HepG2 (cell line): ENCODE measurements at regions not wholly inside any gene's neighbourhood (a gene's known extent, or its start where the extent isn't known, plus 50 kb on each side); places are given as distances from the start of the nearest gene placed in this dataset.

Experiments
- ATAC-seq: fragments of 200-7000 bp; cut with Tn5 transposase; 3 replicates; pipeline ENCODE4 v1.9.1; 2020; ENCODE audit warnings: mild to moderate bottlenecking, moderate library complexity
- BruUV-seq: library from RNA; stranded (reverse); fragments of 400-500 nt; replicated peaks from 2 replicates; lab custom pipeline; 2021; lab: Mats Ljungman, UMichigan
- CTCF ChIA-PET: fragments of 300-600 bp; formaldehyde crosslinking; extraction: SDS; loops from one replicate; lab custom pipeline; 2021; ENCODE audit warnings: low total read pairs, inconsistent platforms, low intra/inter-chr PET ratio; lab: Yijun Ruan, JAX
- POLR2A ChIA-PET: fragments of 350-600 bp; sonication (Branson Sonifier 250); formaldehyde crosslinking; loops from one replicate; lab custom pipeline; 2020; ENCODE audit warnings: antibody characterized with exemption, inconsistent platforms; lab: Yijun Ruan, JAX
- DNase-seq: peaks from one replicate; pipeline ENCODE4 v3.0.0-alpha.2; 2015; ENCODE audit warnings: low spot score
- FAIRE-seq: peaks from 3 replicates; lab custom pipeline; 2011; peaks lifted over from hg19 to GRCh38; lab: Jason Lieb, UNC
- H2AFZ ChIP-seq: one replicate; pipeline ENCODE4 v1.6.1; 2011; ENCODE audit warnings: low read length, inconsistent platforms
- H3K27ac ChIP-seq: fragments of 300-600 bp; 3 replicates; pipeline ENCODE4 v1.8.0; 2011; ENCODE audit warnings: mixed run types, mild to moderate bottlenecking, mixed read lengths, low read length, inconsistent platforms; ENCODE audit not compliant: insufficient read depth; ENCODE audit errors: extremely low read length
- H3K27me3 ChIP-seq, 2 experiments: fragments of 200-600 bp in 1 of 2; 2 replicates in 1 of 2; 3 replicates in 1 of 2; pipeline versions ENCODE4 v1.6.0 to v1.8.0; 2011; ENCODE audit warnings: low read length in 2 of 2, mild to moderate bottlenecking in 2 of 2, moderate library complexity in 2 of 2, inconsistent platforms in 1 of 2; ENCODE audit not compliant: insufficient read depth in 2 of 2, control insufficient read depth in 1 of 2
- H3K36me3 ChIP-seq, 2 experiments: fragments of 200-600 bp in 1 of 2; replicated peaks in 1 of 2; 2 replicates in 1 of 2; 3 replicates in 1 of 2; pipeline versions ENCODE4 v1.5.1 to v1.8.0; 2011; ENCODE audit warnings: low read length in 2 of 2, inconsistent platforms in 1 of 2; ENCODE audit not compliant: insufficient read depth in 2 of 2, control insufficient read depth in 1 of 2
- H3K4me1 ChIP-seq: 2 replicates; pipeline ENCODE4 v1.5.1; 2012; ENCODE audit warnings: low read length, inconsistent platforms; ENCODE audit not compliant: insufficient read depth
- H3K4me2 ChIP-seq: 2 replicates; pipeline ENCODE4 v1.6.0; 2011; ENCODE audit warnings: low read depth, low read length, inconsistent platforms
- H3K4me3 ChIP-seq, 3 experiments: fragments of 200-600 bp in 1 of 3; sonication (generic), shearing (Covaris generic) in 1 of 3; replicated peaks in 1 of 3; 2 replicates each; pipeline ENCODE4 v1.5.1; 2011 to 2016; ENCODE audit warnings: low read length in 3 of 3, inconsistent platforms in 2 of 3, low read depth in 2 of 3, mild to moderate bottlenecking in 2 of 3, control low read depth in 1 of 3, mixed read lengths in 1 of 3; ENCODE audit not compliant: insufficient read depth in 1 of 3
- H3K79me2 ChIP-seq: one replicate; pipeline ENCODE4 v1.6.1; 2011; ENCODE audit warnings: low read length, inconsistent platforms; ENCODE audit not compliant: insufficient read depth
- H3K9ac ChIP-seq: 2 replicates; pipeline ENCODE4 v1.6.0; 2011; ENCODE audit warnings: mild to moderate bottlenecking, low read depth, low read length, inconsistent platforms; ENCODE audit not compliant: insufficient read depth
- H3K9me3 ChIP-seq: 2 replicates; pipeline ENCODE4 v1.5.1; 2012; ENCODE audit warnings: mild to moderate bottlenecking, low read length
- H4K20me1 ChIP-seq: 2 replicates; pipeline ENCODE4 v1.6.0; 2011; ENCODE audit warnings: inconsistent platforms, mild to moderate bottlenecking, low read length, moderate library complexity; ENCODE audit not compliant: insufficient read depth
- CHD4 ChIP-seq: fragments of 200-600 bp; sonication (generic); IDR thresholded peaks from 2 replicates; pipeline ENCODE4 v1.7.0; 2017; ENCODE audit warnings: mild to moderate bottlenecking, low read length, borderline replicate concordance
- U2AF2 ChIP-seq: fragments of 200-400 bp; formaldehyde crosslinking; IDR thresholded peaks from 2 replicates; pipeline ENCODE4 v1.6.1; 2017; ENCODE audit warnings: low read depth, mild to moderate bottlenecking, low read length
- ZBTB3 ChIP-seq: sonication (generic); formaldehyde crosslinking; IDR thresholded peaks from 2 replicates; pipeline ENCODE4 v1.4.0; 2020; ENCODE audit warnings: low read depth, mild to moderate bottlenecking, moderate library complexity, missing genetic modification reagents, borderline replicate concordance
- ZNF17 ChIP-seq: sonication (generic); formaldehyde crosslinking; IDR thresholded peaks from 2 replicates; pipeline ENCODE4 v1.5.0; 2020; ENCODE audit warnings: mild to moderate bottlenecking, missing genetic modification reagents
- ZNF609 ChIP-seq: sonication (generic); formaldehyde crosslinking; IDR thresholded peaks from 2 replicates; pipeline ENCODE4 v1.4.0; 2020; ENCODE audit warnings: mild to moderate bottlenecking, missing genetic modification reagents, borderline replicate concordance
- WGBS: methylation state at CpG from one replicate; pipeline ENCODE4 v1.1.6; 2017; ENCODE audit warnings: low lambda C conversion rate; 5-methylcytosine and 5-hydroxymethylcytosine counted together
- in situ Hi-C: cut with HindIII; loops from 2 replicates; pipeline ENCODE4 v1.10.0; 2017; ENCODE audit warnings: low pct_unique_long_range_greater_than_20kb; ENCODE audit not compliant: extremely low pct_ligation_motif_present
- intact Hi-C: fragments of 100-400 bp; cut with micrococcal nuclease; formaldehyde crosslinking; loops from one replicate; pipeline ENCODE4 v1.10.0; 2022; ENCODE audit not compliant: unreplicated experiment
- TF ChIP-seq, protein P1 (sequence below): sonication (generic); formaldehyde crosslinking; IDR thresholded peaks from 2 replicates; pipeline ENCODE4 v1.8.0; 2023; ENCODE audit warnings: mild to moderate bottlenecking, missing genetic modification reagents
- TF ChIP-seq, protein P2 (sequence below): sonication (generic); formaldehyde crosslinking; IDR thresholded peaks from 2 replicates; pipeline ENCODE4 v1.5.0; 2020; ENCODE audit warnings: missing genetic modification reagents, mild to moderate bottlenecking, borderline replicate concordance
- TF ChIP-seq, protein P3 (sequence below): IDR thresholded peaks from 2 replicates; pipeline ENCODE4 v1.6.1; 2016; ENCODE audit warnings: missing genetic modification reagents, missing compliant biosample characterization

GRCh38 chr4:28654618-28655017 lies 1794.0 kb downstream of the STIM2 start (continued):
- no peak for TF ChIP-seq ZNF609 (CRISPR knock-in tag)
- TF ChIP-seq, protein P1, sequence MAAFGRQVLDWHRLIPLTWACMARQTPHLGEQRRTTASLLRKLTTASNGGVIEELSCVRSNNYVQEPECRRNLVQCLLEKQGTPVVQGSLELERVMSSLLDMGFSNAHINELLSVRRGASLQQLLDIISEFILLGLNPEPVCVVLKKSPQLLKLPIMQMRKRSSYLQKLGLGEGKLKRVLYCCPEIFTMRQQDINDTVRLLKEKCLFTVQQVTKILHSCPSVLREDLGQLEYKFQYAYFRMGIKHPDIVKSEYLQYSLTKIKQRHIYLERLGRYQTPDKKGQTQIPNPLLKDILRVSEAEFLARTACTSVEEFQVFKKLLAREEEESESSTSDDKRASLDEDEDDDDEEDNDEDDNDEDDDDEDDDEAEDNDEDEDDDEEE (CRISPR knock-in tag), result no peak
- TF ChIP-seq U2AF2, result no peak
- TF ChIP-seq, protein P2, sequence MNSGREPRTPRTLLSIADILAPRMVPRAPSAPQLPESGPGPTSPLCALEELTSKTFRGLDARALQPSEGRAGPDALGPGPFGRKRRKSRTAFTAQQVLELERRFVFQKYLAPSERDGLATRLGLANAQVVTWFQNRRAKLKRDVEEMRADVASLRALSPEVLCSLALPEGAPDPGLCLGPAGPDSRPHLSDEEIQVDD, result no peak
- TF ChIP-seq, protein P3, sequence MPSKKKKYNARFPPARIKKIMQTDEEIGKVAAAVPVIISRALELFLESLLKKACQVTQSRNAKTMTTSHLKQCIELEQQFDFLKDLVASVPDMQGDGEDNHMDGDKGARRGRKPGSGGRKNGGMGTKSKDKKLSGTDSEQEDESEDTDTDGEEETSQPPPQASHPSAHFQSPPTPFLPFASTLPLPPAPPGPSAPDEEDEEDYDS, result no peak

GRCh38 chr4:28665306-28665705 lies 1804.7 kb downstream of the STIM2 start:
- Histone ChIP-seq H3K27me3 (no peaks in the 10 kb centered on the region), H3K27ac (no peak overlapping the region), H3K4me2 (no peak overlapping the region), H3K4me1 (no peaks in the 10 kb centered on the region), H3K9ac (no peak overlapping the region), H2AFZ (no peak overlapping the region), H3K4me3 (no peak overlapping the region), H3K79me2 (no peaks in the 10 kb centered on the region), H4K20me1 (no peaks in the 10 kb centered on the region), H3K36me3 (no peaks in the 10 kb centered on the region), H3K9me3 (peaks cover 54% of the 10 kb centered on the region)
- CTCF ChIA-PET, result no interaction called here
- TF ChIP-seq ZNF17 (no peak), ZBTB3 (CRISPR knock-in tag) (no peak), CHD4 (no peak)
- 30% methylated on average over 1 of the region's 1 CpG for WGBS
- FAIRE-seq (no peak), ATAC-seq (no peak), DNase-seq (no peak)
- BruUV-seq, result no TSS peak
- POLR2A ChIA-PET, result no interaction called here
- in situ Hi-C loops (no loop called here), intact Hi-C loops (no loop called here)
